GM19328 (cell line): ENCODE measurements at regions not wholly inside any gene's neighbourhood (a gene's known extent, or its start where the extent isn't known, plus 50 kb on each side); places are given as distances from the start of the nearest gene placed in this dataset.

Source experiments
- ATAC-seq: cut with Tn5 transposase; IDR thresholded peaks from one replicate; pipeline ENCODE4 v1.9.1; 2021; ENCODE audit warnings: mild to moderate bottlenecking, moderate library complexity; ENCODE audit not compliant: unreplicated experiment

DNA sequence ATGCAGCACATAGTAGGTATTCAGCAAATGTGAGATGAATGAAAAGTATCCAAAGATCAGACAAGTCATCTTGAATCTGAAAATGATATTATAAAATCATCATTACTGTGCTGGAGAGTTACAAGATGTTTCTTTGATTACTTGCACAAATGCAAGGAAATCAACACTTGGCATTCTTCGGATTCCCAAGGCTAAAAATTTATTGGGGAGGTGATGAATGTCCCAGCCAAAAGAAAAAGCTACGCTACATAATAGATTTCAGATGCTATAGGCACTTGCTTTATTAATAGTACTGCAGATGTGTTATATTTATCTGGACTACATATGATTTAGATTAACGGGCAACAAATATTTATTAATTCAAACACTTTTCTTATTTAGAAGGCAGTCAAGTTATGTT is 286.7 kb upstream of the TENM3 start:
- no peak for ATAC-seq

GRCh38 chr4:181957088-181957487 is 286.1 kb upstream of the TENM3 start:
- ATAC-seq: no peak

DNA sequence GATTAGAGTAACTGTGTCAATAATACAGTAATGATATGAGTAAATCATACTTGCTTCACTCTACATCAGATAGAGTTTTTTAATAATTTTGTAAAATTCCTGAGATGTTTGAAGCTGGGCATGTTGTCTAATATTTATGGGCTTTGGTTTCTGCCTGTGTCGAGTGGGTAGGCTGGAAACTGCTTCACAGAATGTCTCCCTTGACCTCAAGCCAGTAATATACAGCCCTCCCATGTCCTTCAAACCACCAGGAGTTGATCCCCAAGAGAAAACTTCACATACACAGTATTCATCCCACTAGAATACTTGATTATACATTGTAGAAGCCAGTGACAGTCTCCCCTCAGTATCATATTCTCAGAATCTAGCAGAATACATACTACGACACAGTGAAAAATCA is 284.8 kb upstream of the TENM3 start:
- no peak for ATAC-seq

- no peak for ATAC-seq
Observed at GRCh38 chr4:181959121-181959520, 284.1 kb upstream of the TENM3 start.

DNA sequence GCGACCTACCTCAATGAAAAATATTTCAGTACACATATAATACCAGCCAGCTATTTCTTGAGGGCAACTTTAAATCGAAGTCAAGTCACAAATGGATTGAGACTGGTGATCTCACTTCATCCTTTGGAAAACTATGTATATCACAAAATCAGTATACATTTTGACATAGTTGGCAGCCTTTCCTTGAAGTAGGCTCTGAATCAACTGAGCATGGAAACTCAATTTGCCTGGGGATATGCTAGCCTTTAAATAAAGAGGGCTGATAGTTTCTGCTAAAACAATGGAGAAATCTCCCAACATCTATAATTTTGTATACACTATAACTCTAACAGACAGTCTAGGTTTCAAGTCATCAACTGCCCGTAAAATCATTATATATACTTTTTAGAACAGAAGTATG is 282.8 kb upstream of the TENM3 start:
- ATAC-seq: no peak

DNA sequence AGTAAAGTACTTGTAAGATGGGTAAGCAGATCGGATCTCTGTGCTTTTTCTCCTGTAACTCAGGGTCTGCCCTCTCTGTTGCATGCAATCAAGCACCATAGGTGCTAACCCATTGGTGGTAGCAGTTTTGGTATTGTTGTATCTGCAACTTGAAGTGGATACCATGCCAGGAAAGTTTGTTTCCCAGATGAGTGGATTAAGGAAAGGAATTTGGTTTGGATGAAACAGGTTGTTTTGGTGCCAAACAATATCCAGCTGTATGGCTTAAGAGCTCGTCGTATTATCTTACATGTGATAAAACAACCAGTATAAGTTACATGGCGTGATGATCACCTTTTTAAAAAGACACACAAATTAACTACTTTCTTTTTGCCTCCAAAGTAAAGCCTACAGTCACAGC is 280.9 kb upstream of the TENM3 start:
- ATAC-seq: no peak

- no peak for ATAC-seq
Observed at GRCh38 chr4:181964731-181965130, 278.5 kb upstream of the TENM3 start.

DNA sequence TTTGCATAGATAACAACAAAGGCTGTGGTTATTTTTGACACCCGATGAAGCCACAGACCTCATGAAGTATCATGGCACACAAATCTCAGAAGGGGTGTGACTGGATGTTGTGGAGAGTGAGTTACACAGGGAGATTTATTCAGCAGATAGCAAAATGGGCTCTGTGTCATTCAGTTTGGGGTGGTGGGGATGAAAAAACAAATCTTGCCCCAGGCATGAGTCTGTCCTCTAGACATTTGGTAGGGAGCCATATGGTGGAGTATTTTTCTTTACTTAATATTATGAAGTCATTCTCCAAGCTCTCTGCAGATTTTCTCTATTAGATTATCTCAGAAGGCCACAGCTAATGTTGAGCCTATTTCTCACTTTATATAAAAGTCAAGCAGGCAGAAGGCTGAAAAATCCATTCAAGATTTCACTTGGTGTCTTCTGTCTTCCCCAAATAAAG is 277.1 kb upstream of the TENM3 start:
- no peak for ATAC-seq

- ATAC-seq: no peak
Observed at GRCh38 chr4:181967401-181967800, 275.8 kb upstream of the TENM3 start.

DNA sequence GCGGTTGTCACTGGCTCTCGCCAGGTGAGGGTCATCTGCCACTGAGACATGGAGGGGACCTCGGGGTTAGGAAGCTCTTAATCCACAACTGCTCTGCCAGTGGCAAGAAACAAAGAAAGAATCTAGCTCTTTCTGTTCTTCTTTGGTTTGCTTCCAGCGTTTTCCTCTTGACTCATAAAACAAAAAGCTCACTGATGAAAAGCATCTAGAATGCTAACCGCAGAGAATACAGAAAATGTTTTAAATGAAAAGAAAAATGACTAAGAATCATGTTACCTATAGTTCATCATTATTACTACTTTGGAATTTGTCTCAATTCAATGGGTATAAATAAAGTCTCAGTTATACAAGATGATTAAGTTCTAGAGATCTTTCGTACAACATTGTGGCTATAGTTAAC is 274.8 kb upstream of the TENM3 start:
- ATAC-seq: no peak

DNA sequence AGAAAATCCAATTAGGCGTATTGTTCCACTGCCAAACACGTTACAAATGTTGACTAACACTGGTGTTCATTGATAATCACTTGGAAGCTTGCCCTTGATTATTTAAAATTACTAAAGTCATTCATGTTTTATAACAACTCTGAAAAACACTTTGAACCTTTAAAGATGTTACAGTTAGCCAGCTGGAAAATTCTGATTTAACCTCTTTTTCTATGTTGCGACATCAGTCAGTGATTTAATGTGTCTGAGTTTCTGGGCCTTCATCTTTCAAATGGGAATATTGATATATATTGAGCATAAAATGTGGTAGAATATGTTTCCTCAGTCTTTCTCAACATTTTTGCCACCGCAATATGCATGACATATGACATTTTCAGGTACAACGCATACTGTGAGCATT is 274.1 kb upstream of the TENM3 start:
- no peak for ATAC-seq

DNA sequence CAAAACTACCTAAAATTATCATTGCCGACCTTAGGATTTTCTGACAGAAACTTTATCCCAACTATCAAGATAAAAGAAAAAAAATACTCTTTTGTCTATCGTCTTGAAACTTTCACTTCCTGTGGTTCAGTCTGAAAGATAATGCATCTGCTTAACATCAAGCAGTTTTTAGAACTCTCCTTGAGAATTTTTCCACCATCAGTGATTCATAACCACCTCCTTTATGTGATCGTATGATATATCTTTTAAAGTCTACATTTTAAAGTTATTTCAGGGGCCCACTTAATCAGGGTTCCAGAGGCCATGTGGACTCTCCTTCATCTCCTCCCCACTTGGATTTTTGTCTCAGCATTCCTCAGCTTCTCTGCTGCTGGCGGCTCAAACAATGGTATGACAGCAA is 272.8 kb upstream of the TENM3 start:
- no peak for ATAC-seq

- no peak for ATAC-seq
Observed at GRCh38 chr4:181971411-181971810, 271.8 kb upstream of the TENM3 start.

- no peak for ATAC-seq
Observed at GRCh38 chr4:181971973-181972372, 271.2 kb upstream of the TENM3 start.

GRCh38 chr4:181976764-181977163 is 266.4 kb upstream of the TENM3 start:
- ATAC-seq: no peak

DNA sequence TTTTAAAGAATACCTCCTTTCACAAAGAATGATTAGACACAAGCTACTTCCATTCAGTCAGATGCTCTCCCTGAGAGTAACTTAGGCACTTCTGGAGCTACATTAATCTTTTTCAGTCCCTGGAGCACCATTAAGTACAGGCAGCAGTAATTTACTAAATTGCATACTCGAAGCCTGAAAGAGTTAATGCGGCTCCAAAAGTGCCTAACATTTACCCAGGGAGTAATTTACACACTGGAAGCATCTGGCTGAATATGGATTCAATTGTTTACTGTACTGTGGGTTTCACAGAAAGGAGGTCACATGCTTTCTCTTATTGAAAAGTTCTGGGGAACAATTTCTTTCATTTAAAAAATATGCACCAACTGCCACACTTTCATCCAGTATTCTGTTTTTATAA is 260.8 kb upstream of the TENM3 start:
- no peak for ATAC-seq

DNA sequence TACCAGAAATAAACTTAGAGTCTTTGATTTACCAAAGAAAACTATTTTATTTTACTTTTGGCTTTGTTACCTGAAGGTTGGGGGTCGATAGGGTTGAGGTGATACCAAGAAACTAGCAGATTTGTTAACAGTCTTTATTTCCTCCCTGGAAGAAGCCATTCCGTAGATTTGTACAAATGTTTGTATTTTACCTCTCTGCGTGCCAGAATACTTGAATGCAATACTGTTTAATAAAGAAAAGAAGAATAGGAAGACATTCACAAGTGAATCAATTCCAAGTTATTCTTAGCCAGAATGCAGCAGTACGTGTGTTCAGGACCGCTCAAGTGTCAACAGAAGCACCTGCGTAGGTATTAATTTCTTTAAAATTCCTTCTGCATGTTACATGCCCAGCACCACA is 260.3 kb upstream of the TENM3 start:
- no peak for ATAC-seq

GRCh38 chr4:181987392-181987791 is 255.8 kb upstream of the TENM3 start:
- ATAC-seq: no peak

- ATAC-seq: no peak
Observed at GRCh38 chr4:181989071-181989470, 254.1 kb upstream of the TENM3 start.

GRCh38 chr4:181991369-181992108 is 251.7 kb upstream of the TENM3 start:
- ATAC-seq: no peak

DNA sequence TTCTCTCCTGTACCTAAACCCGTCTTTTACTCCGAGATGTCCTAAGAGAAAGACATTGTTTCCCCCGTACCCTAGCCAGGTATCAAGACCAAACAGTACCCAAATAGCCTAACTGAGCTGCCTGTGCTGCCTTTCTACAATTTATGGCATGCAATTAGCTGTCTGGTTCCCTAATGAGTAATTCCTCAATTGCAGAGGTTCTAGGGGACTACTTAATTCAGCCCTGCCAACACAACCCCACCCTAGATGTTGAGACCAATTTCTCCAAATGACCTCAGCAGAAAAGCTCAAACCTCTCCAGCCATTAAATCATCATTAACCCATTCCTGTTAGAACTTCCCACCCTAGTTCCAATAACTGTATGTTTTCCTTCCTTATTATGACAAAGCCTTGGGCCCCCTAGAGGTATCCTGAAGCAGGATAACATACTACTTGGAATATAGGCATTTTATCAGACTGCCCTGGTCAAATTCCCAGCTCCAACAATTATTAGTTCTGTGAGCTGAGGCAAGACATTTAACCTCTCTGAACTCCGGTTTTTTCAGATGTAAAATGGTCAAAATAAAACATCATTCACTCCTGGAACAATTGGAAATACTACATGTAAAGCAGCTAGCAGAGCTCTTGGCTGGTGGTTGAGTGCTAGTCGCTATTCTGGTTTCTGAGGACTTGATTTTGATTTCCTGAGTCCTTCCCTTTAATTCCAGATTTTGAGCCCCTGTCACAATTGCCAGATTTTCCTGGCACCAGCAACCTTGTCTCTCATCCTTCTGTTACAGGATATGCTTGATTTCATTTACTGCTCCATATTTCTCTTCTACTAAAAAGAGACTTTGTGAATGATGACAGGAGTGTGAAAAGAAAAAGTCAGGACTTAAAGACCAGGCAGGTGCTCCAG is 244.6 kb upstream of the TENM3 start:
- ATAC-seq: no peak

GRCh38 chr4:182000077-182000476 is 243.1 kb upstream of the TENM3 start:
- no peak for ATAC-seq
